ENCODE measurements at regions not wholly inside any gene's neighbourhood (a gene's known extent, or its start where the extent isn't known, plus 50 kb on each side); places are given as distances from the start of the nearest gene placed in this dataset.

- TF ChIP-seq CTCF (IDR thresholded peaks at IDR 0.05 in 2 of 3, conservative IDR thresholded peaks at IDR 0.05 in 1 of 3; ENCODE audit: control insufficient read depth in 2 of 3, extremely low read depth in 1 of 3, insufficient read depth in 1 of 3, low read depth in 3 of 3, low read length in 3 of 3) (no peak), NBN (IDR thresholded peaks at IDR 0.05) (no peak)
Measured at GRCh38 chr3:76490064-76490463, 549.8 kb upstream of the ROBO2 start.
